MG63 (cell line): ENCODE measurements at regions not wholly inside any gene's neighbourhood (a gene's known extent, or its start where the extent isn't known, plus 50 kb on each side); places are given as distances from the start of the nearest gene placed in this dataset.
"Not testable (repeated sequence)": the region's sequence is repeated elsewhere in the genome, so short reads cannot be mapped to it uniquely, and the experiment has no call there.

Source experiments
- DNase-seq: peaks from one replicate; pipeline ENCODE4 v3.0.0-alpha.2; 2020
- H3K27me3 ChIP-seq: fragments of 250-450 bp; sonication (Bioruptor Pico); 2 replicates; pipeline ENCODE4 v1.5.1; 2020; ENCODE audit warnings: mild to moderate bottlenecking, moderate library complexity
- H3K36me3 ChIP-seq: fragments of 250-450 bp; sonication (Bioruptor Pico); 2 replicates; pipeline ENCODE4 v1.5.1; 2020; ENCODE audit warnings: mild to moderate bottlenecking, moderate library complexity
- H3K4me3 ChIP-seq: fragments of 250-450 bp; sonication (Bioruptor Pico); 2 replicates; pipeline ENCODE4 v1.5.1; 2020; ENCODE audit warnings: mild to moderate bottlenecking, moderate library complexity
- H3K9me3 ChIP-seq: fragments of 250-450 bp; sonication (Bioruptor Pico); 2 replicates; pipeline ENCODE4 v1.5.1; 2020; ENCODE audit warnings: mild to moderate bottlenecking, moderate library complexity

DNA sequence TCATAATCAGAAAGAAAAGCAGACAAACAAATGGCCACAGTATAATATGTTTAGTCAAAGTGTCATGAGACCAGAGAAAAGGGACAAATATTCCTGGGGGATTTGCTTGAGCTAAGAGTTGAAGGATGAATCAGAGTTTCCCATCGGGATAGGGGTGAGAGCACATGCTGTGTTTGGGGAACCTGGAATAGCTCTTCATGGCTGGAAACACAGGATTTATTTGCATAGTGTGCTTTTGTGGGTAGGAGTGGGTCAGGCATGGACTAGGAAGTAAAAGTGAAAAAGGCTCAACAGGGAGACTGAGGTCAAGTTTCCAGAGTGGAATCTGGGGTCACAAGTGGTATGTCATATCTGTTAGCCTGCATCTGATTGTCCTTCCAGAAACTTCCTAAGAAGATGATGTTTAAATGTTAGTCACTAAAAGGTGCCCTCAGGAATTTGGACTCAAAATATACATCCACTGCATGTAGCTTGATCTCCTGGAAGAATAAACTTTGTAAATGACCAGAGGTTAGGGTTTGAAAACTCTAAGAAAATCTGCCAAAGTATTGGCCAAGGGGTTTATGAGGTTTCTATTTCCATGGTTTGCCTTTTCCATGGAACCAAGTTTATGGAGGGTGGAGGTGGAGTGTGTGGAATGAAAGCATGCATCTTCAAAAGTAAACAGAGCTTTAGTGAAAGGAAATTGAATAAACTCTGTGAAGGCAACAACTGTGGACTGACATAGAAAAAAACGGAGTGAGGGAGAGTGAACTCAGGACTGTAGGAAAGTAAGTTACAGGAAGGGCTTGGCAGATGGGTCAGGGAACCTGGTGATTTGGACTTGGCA lies 344.6 kb downstream of the C12orf75 start:
- Histone ChIP-seq H3K9me3 (no peaks in the 10 kb centered on the region), H3K4me3 (no peak overlapping the region), H3K36me3 (no peaks in the 10 kb centered on the region), H3K27me3 (no peaks in the 10 kb centered on the region)
- no peak for DNase-seq

DNA sequence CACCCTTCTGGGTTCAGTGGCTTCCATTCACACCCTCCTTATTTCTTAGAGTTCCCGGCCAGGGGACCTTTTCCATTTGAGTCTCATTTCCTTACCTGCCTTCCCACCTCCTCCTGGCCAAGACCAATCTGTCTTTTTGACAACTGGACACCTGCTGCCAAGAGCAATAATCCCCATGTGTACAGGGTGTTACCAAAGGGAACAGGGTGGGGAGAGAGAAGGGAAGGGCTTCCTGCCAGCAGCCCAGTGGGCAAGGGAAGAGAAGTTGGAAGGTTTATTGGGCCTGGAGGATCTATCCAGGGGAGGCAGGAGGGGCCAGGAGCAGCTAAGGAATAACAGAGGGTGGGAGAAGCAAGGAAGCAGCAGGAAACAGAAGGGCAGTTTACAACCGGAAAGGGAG lies 346.2 kb downstream of the C12orf75 start:
- Histone ChIP-seq H3K27me3 (no peaks in the 10 kb centered on the region), H3K36me3 (no peaks in the 10 kb centered on the region), H3K4me3 (no peak overlapping the region), H3K9me3 (no peaks in the 10 kb centered on the region)
- no peak for DNase-seq

DNA sequence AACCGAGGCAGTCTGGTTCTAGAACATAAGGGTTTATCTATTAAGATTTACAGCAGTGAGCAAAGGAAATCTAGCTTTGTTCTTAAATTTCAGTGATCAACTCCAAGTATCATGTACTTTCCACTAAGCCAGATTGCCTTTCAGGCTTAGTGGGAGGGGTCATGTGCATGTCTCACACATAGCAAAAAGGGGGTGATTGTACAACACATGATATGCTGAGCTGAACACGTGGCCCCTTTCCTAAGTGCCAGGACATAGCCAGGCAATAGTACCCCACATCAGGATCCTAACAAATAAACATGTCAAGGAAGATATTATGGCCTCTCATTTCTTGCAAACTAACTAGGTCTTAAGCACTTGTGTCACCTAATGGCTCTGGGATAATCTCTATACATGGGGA lies 347.2 kb downstream of the C12orf75 start:
- no peak for DNase-seq
- no peaks in the 10 kb centered on the region for H3K36me3 ChIP-seq
- no peaks in the 10 kb centered on the region for H3K9me3 ChIP-seq
- H3K27me3 ChIP-seq: no peaks in the 10 kb centered on the region
- H3K4me3 ChIP-seq: no peak overlapping the region

DNA sequence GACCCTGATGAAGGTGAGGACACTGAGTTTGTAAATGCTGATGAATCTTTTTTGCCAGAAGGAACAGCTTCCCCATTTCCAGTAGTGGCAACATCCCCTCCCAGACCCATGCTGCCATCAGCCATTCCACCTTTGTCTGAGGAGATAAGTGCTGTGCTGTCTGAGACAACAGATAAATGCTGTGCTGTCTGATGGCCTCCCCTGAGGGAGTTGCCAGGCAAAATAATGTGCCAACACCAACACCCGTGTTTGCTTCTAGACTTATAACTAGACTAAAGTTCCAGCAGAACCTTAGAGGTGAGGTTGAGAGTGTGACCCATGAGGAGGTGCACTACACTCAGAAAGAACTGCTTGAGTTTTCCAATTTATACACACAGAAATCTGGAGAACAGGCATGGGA lies 349.5 kb downstream of the C12orf75 start:
- no peak overlapping the region for H3K4me3 ChIP-seq
- no peak for DNase-seq
- H3K36me3 ChIP-seq: no peaks in the 10 kb centered on the region
- H3K9me3 ChIP-seq: no peaks in the 10 kb centered on the region
- no peaks in the 10 kb centered on the region for H3K27me3 ChIP-seq

DNA sequence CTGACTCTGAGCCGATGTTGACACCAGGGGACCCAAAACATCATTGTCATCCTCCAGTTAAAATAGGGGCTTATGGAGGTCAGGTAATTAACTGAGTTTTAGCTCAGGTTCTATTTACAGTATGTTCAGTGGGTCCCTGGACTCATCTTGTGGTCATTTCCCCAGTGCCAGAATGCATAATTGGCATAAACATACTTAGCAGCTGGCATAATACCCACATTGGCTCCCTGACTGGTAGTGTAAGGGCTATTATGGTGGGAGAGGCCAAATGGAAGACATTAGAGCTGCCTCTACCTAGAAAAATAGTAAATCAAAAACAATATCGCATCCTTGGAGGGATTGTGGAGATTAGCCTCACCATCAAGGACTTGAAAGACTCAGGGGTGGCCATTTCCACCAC lies 350.9 kb downstream of the C12orf75 start:
- Histone ChIP-seq H3K27me3 (0 out of 2 replicates have a peak, but pooled peaks cover 5% of the 10 kb centered on the region), H3K9me3 (no peaks in the 10 kb centered on the region), H3K36me3 (no peaks in the 10 kb centered on the region), H3K4me3 (no peak overlapping the region)
- DNase-seq: no peak

DNA sequence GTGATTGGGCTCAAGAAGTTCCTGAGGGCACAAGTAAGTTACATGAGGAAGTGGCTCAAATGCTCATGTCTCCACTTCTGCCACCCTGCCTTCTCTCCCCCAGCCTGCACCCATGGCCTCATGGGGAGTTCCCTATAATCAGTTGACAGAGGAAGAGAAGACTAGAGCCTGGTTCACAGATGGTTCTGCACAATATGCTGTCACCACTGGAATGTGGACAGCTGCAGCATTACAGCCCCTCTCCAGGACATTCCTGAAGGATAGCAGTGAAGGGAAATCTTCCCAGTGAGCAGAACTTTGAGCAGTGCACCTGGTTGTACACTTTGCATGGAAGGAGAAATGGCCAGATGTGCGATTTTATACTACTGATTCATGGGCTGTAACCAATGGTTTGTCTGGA lies 352.3 kb downstream of the C12orf75 start:
- H3K36me3 ChIP-seq, H3K4me3 ChIP-seq, H3K9me3 ChIP-seq, DNase-seq, H3K27me3 ChIP-seq: not testable (repeated sequence)

DNA sequence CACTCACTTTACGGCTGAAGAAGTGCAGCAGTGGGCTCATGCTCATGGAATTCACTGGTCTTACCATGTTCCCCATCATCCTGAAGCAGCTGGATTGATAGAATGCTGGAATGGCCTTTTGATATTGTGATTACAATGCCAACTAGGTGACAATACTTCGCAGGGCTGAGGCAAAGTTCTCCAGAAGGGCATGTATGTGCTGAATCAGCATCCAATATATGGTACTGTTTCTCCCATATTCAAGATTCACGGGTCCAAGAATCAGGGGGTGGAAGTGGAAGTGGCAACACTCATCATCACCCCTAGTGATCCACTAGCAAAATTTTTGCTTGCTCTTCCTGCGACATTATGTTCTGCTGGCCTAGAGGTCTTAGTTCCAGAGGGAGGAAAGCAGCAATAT lies 353.3 kb downstream of the C12orf75 start:
- H3K36me3 ChIP-seq, H3K9me3 ChIP-seq, H3K4me3 ChIP-seq, DNase-seq, H3K27me3 ChIP-seq: not testable (repeated sequence)

DNA sequence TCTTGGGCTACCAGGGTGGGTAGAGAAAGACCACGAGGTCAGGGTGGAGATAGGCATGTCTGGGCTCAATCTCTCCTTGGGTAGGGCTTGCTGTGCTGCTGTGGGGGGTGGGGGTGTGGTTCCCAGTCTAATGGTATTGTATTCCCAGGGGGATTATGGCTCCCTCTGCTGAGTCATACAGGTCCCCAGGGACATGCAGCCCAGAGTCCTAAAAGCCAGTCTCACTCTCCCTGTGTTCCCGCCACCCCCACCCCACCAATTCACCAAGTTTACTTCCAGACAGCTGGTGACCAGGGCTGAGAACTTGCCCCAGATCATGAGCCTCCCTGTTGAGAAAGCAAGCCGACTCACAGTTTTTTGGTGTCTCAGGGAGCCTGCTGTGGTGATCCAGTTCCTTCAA lies 367.6 kb downstream of the C12orf75 start:
- Histone ChIP-seq H3K36me3 (no peaks in the 10 kb centered on the region), H3K27me3 (no peaks in the 10 kb centered on the region), H3K4me3 (no peak overlapping the region), H3K9me3 (no peaks in the 10 kb centered on the region; the same call in 1 of the 2 replicates)
- no peak for DNase-seq

DNA sequence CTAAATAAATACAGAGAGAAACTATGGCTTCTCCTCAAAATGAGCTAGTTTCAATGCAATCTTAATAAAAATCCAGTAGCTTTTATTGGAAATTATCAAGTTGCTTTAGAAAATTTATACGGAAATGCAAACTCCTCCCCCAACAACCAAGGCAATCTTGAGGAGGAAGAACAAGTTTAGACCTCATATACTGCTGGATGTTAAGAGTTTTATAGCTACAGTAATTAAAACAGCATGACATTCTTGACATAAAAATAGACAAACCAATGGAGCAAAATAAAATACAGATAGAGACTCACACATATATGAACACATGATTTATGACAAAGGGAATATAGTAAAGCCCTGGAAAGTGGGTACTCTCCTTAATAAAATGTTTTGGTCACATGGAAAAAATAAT lies 368.7 kb downstream of the C12orf75 start:
- DNase-seq: no peak
- Histone ChIP-seq H3K9me3 (no peaks in the 10 kb centered on the region; the same call in 1 of the 2 replicates), H3K36me3 (no peaks in the 10 kb centered on the region), H3K4me3 (no peak overlapping the region), H3K27me3 (no peaks in the 10 kb centered on the region)

DNA sequence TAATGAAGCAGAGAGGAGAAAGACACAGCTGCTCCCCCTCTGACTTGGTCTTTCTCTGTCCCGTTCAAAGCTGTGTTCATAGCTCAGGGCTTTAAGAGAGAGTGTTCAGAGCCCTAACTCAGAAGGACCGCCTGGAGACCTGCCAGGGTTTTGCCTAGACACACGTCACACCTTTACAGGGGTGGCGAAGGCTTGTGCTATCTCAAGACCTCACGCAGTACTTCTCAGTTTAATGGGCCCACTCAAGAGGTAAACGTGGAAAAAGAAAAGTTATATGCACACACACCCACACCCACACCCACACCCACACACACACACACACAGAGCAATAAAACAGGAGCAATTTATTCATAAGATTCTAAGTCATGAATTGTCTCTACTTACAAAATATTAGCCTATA lies 374.3 kb downstream of the C12orf75 start:
- Histone ChIP-seq H3K36me3 (no peaks in the 10 kb centered on the region), H3K9me3 (no peaks in the 10 kb centered on the region), H3K27me3 (no peaks in the 10 kb centered on the region), H3K4me3 (no peak overlapping the region)
- DNase-seq: no peak

DNA sequence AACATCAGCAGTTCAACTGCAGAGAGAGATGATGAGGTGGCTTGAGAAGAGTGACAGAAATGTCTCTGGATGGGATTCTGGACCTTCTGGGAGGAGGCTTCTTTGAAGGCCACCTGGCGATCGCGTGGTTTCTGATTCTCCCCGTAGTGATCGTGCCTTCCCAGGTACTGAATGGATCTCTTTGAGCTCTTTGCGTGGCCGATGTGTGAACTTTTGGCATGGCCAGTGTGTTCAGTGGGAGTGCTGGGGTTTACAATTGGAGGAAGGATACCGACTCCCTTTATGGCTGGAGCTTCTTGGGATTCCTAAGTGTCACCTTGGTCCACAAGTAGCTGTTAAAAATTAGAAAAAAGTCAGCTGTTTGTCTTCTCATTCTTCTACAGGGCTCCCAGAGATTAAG lies 374.7 kb downstream of the C12orf75 start:
- no peak for DNase-seq
- Histone ChIP-seq H3K9me3 (no peaks in the 10 kb centered on the region), H3K4me3 (no peak overlapping the region), H3K27me3 (no peaks in the 10 kb centered on the region), H3K36me3 (no peaks in the 10 kb centered on the region)

DNA sequence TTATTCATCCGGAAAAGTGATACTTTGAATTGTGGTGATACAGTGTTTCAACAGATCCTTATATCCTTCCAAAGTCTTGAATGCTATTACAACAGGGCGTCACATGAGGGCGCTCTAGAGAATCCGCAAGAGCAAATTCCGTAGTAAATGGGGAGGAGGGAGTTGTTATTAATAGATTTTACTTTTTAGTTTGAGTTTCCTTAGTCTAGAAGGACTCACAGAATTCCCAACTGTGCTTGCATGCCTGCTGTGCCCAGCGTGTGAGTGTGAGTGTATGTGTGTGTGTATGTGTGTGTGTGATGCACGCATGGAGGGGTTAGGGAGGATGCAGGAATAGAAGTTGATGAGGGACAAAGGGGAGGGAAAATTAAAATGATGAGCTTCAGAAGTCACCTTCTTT lies 375.3 kb downstream of the C12orf75 start:
- H3K36me3 ChIP-seq: no peaks in the 10 kb centered on the region
- no peaks in the 10 kb centered on the region for H3K9me3 ChIP-seq
- H3K4me3 ChIP-seq: no peak overlapping the region
- DNase-seq: peak; percentile 11
- no peaks in the 10 kb centered on the region for H3K27me3 ChIP-seq

DNA sequence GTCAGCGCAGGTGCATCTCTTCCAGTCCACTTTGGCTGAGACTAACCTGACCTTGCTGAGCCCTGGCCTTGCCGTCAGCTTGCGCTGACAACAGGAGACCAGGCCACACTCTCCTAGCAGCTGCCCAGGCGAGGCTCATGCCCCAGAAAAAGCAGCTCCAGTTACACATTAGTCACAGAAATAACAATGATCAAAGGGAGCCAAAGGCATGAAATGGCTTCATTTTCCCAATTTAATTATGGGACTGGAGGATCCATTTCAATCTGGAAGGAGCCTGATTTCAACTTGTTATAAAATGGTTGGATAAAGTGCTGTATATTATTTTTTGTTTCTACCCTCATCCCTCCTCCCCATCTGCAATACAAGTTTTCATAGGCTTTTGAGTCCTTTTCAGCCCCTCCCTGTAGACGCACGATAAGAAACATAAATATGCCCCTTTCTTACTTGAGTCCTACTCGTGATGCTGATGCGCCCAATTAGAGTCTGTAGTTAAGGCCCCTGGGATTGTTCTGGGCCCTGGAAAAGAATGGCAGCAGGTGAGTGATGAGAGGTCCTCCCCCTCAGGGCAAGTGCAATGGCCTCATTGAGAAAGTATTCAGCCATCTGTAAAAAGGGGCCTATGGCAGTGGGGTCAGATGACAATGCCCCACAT lies 376.0 kb downstream of the C12orf75 start:
- no peaks in the 10 kb centered on the region for H3K27me3 ChIP-seq
- H3K4me3 ChIP-seq: no peak overlapping the region
- H3K36me3 ChIP-seq: no peaks in the 10 kb centered on the region
- no peaks in the 10 kb centered on the region for H3K9me3 ChIP-seq
- peak; percentile 14 for DNase-seq

DNA sequence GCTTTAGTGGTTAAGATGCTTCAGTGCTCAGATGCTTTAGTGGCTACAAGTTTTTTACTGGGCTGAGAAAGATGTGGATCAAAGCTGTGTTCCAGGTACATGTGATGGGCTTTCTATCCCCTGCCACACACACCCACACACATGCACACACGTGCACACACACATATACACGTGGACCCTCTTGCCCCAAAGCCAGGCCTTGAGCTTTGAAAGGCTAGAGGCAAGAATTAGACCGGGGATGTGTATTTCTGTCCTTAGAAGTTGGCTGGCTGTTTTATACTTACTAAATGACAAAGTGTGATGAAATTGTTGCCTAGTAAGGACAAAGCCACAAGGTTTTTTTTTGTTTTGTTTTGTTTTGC lies 376.5 kb downstream of the C12orf75 start:
- no peak for DNase-seq

DNA sequence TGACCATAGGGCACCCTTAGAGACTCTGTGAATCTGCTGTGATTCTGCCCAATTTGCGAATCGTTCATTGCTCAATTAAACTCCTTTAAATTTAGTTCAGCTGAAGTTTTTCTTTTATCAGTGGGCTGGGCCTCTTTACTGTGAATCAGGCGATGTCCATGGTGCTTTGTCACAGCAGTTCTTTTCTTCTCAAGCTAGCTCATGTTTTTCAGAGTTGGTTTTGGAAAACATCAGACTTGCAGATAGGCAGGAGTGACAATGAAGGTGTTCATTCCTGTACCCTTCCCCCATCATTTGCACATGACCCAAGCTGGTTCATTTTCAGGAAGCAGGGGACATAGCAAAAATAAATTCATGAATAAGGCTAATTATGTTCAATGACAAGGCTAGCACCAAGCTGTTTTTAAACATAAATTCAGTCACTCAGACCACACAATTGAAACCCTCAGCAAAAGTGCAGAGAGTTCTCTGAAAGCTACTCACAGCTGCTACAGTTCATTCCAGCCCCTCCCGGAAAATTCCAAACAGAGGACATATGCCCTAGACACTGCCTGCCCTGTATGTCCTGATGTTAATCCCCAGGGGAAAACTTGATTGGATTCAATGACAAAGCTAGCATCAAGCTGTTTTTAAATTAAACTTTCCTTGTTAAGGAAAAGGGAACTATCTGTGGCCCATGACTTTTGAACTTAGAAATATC lies 383.3 kb downstream of the C12orf75 start:
- no peak for DNase-seq
- Histone ChIP-seq H3K36me3 (no peaks in the 10 kb centered on the region), H3K27me3 (no peaks in the 10 kb centered on the region), H3K4me3 (no peak overlapping the region), H3K9me3 (no peaks in the 10 kb centered on the region)

More for the DNA sequence above, 376.5 kb downstream of the C12orf75 start:
- H3K9me3 ChIP-seq: no peaks in the 10 kb centered on the region
- H3K4me3 ChIP-seq: no peak overlapping the region
- H3K27me3 ChIP-seq: no peaks in the 10 kb centered on the region
- no peaks in the 10 kb centered on the region for H3K36me3 ChIP-seq

DNA sequence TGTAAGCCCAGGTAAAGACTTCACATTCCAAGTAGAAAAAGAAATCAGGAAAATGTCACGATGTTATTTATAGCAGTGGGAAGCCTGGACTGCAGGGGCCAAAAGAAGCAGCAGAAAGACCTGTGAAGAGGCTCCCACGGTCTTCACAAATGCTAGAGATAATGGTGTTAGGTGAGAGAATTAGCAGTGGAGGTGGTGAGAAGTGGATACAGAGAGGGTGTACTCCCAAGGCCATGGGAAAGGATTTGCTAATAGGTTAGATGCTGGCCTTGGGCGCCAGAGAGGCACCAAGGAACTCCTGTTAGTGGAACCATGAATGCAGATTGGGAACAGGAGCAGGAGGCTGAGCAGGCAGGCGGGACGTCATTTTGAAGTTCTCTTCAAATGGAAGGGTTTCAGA lies 386.1 kb downstream of the C12orf75 start:
- no peaks in the 10 kb centered on the region for H3K36me3 ChIP-seq
- H3K27me3 ChIP-seq: no peaks in the 10 kb centered on the region
- no peak for DNase-seq
- H3K9me3 ChIP-seq: no peaks in the 10 kb centered on the region
- no peak overlapping the region for H3K4me3 ChIP-seq

DNA sequence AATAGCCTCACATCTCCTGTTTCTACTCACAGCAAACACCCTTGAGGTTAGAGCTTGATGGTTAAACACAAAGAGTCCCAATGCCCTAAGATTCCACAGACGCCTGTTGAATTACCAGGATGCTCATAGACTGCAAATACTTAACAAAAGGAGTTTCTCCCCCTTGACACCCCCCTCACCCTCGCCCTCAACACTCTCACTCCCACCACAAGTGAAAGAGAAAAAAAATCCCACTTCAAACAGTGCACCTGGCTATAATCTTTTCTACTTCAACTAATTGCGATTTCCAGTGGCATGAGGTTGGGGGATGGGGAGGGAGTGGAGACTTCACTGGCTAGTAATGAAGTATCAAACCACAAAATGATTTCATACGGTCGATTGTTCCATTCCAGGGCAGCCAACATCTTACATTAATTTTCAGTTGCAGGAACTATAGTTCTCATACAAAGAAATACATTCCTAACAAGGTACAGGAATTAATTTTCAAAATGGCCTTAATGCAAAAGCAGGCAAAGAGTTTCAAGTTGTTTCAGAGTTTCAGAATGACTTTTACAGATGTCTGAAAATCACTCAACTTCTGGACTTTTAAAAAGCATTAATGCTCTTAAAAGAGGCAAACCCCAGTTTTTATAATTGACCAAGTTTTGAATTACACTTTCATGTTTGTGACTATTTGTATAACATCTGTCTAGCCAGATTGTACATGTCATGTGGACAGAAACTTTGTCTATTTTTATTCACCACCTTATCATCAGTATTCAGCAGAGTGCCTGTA lies 390.7 kb downstream of the C12orf75 start:
- Histone ChIP-seq H3K4me3 (no peak overlapping the region), H3K27me3 (no peaks in the 10 kb centered on the region), H3K9me3 (no peaks in the 10 kb centered on the region), H3K36me3 (no peaks in the 10 kb centered on the region)
- DNase-seq: no peak
